ENCODE measurements at regions not wholly inside any gene's neighbourhood (a gene's known extent, or its start where the extent isn't known, plus 50 kb on each side); places are given as distances from the start of the nearest gene placed in this dataset.

DNA sequence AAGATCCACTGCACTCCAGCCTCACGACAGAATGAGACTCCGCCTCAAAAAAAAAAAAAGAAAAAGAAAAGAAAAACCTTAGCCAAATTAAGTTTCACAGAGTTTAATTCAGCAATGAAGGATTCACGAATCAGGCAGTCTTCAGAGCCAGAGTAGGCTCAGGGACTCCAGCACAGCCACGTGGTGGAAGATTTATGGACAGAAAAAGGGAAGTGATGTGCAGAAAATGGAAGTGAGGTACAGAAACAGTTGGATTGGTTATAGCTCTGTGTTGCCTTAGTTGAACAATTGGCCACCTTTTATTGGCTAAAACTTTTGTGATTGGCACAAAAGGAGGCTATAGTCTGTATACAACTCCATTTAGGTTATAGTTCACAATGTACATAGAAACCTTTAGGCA is 256.6 kb downstream of the HS3ST3B1 start:
- TF ChIP-seq, protein P1, sequence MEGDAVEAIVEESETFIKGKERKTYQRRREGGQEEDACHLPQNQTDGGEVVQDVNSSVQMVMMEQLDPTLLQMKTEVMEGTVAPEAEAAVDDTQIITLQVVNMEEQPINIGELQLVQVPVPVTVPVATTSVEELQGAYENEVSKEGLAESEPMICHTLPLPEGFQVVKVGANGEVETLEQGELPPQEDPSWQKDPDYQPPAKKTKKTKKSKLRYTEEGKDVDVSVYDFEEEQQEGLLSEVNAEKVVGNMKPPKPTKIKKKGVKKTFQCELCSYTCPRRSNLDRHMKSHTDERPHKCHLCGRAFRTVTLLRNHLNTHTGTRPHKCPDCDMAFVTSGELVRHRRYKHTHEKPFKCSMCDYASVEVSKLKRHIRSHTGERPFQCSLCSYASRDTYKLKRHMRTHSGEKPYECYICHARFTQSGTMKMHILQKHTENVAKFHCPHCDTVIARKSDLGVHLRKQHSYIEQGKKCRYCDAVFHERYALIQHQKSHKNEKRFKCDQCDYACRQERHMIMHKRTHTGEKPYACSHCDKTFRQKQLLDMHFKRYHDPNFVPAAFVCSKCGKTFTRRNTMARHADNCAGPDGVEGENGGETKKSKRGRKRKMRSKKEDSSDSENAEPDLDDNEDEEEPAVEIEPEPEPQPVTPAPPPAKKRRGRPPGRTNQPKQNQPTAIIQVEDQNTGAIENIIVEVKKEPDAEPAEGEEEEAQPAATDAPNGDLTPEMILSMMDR (IDR thresholded peaks at IDR 0.05), result no peak
- no peak for TF ChIP-seq POLR2A (IDR thresholded peaks at IDR 0.05)
